ENCODE measurements at regions not wholly inside any gene's neighbourhood (a gene's known extent, or its start where the extent isn't known, plus 50 kb on each side); places are given as distances from the start of the nearest gene placed in this dataset.
A peak's percentile ranks its signal among the peaks of the same experiment; 100 is the strongest.

DNA sequence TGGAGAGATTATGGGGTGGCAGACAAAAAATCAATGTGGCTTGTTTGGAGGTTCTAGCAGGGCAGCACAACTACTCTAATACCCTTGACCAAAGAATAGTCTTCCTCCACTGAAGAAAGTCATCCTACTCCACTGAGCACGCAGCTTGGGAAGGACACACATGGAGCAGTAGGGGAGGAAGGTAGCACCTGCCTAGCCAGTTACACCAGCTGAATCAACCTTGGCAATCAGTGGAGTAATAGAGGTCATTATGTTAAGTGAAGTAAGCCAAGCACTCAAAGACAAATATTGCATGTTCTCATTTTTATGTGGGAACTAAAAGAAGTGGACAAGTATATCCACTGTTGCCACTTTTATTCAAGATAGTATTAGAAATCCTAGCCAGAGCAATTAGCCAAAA is 555.8 kb upstream of the ALCAM start:
- no peak overlapping the region for H4K8ac ChIP-seq (ENCODE audit: low read depth, low read length)
- no peaks in the 10 kb centered on the region for H3K79me1 ChIP-seq (ENCODE audit: low read depth, low read length)
- no peak overlapping the region for H3K9ac ChIP-seq (ENCODE audit: low read depth, low read length, poor library complexity)
- no peaks in the 10 kb centered on the region for H3K27me3 ChIP-seq (ENCODE audit: control insufficient read depth in 3 of 3, insufficient read depth in 3 of 3, low read depth in 1 of 3, low read length in 3 of 3)
- no peak overlapping the region for H3K4ac ChIP-seq (ENCODE audit: low read length)
- no peak overlapping the region for H3K23ac ChIP-seq (ENCODE audit: low read depth, low read length, poor library complexity)
- H3K4me1 ChIP-seq (ENCODE audit: control insufficient read depth in 2 of 2, insufficient read depth in 1 of 2, low read depth in 1 of 2, low read length in 2 of 2), result peaks cover 0 to 4% of the 10 kb centered on the region in 2 donors
- H3K9me3 ChIP-seq (replicated peaks in 1 of 2; ENCODE audit: control insufficient read depth in 2 of 2, insufficient read depth in 1 of 2, low read depth in 1 of 2, low read length in 2 of 2), result no peaks in the 10 kb centered on the region
- no peak overlapping the region for H3K4me2 ChIP-seq (ENCODE audit: insufficient read depth, low read length, poor library complexity, severe bottlenecking)
- H2BK12ac ChIP-seq (ENCODE audit: low read length), result no peak overlapping the region
- no peak overlapping the region for H2AK5ac ChIP-seq (ENCODE audit: low read depth, low read length)
- DNase-seq (ENCODE audit: low spot score), result no peak
- no peaks in the 10 kb centered on the region for H3K36me3 ChIP-seq (replicated peaks in 1 of 2; ENCODE audit: control insufficient read depth in 2 of 2, insufficient read depth in 2 of 2, low read length in 2 of 2)
- no peak overlapping the region for H2BK15ac ChIP-seq (ENCODE audit: low read length)
- H3K18ac ChIP-seq (ENCODE audit: low read length), result no peak overlapping the region
- H2AFZ ChIP-seq (ENCODE audit: low read length), result no peak overlapping the region
- no peak overlapping the region for H4K91ac ChIP-seq (ENCODE audit: low read depth, low read length, poor library complexity)
- no peak overlapping the region for H3K27ac ChIP-seq (replicated peaks; ENCODE audit: low read length)
- no peak overlapping the region for H3K14ac ChIP-seq (ENCODE audit: low read length)
- no CpG with 5 or more reads among the region's 1 CpG for WGBS, 2 donors (ENCODE audit: extremely low coverage in 2 of 2, insufficient read length in 2 of 2, insufficient replicate concordance in 1 of 2)
- no peak overlapping the region for H2BK5ac ChIP-seq (ENCODE audit: low read length)
- H2BK120ac ChIP-seq (ENCODE audit: low read depth, low read length), result no peak overlapping the region
- H3K4me3 ChIP-seq (ENCODE audit: low read length in 2 of 2), result no peak overlapping the region

- Histone ChIP-seq H3K27me3 (ENCODE audit: control insufficient read depth in 3 of 3, insufficient read depth in 3 of 3, low read depth in 1 of 3, low read length in 3 of 3) (no peaks in the 10 kb centered on the region), H3K4me1 (ENCODE audit: control insufficient read depth in 2 of 2, insufficient read depth in 1 of 2, low read depth in 1 of 2, low read length in 2 of 2) (peaks cover 0 to 12% of the 10 kb centered on the region in 2 donors), H4K91ac (ENCODE audit: low read depth, low read length, poor library complexity) (no peak overlapping the region), H2AFZ (ENCODE audit: low read length) (peak overlapping the region; percentile 41), H2AK5ac (ENCODE audit: low read depth, low read length) (no peak overlapping the region), H3K14ac (ENCODE audit: low read length) (no peak overlapping the region), H2BK120ac (ENCODE audit: low read depth, low read length) (no peak overlapping the region), H3K4ac (ENCODE audit: low read length) (no peak overlapping the region), H3K18ac (ENCODE audit: low read length) (no peak overlapping the region), H3K9ac (ENCODE audit: low read depth, low read length, poor library complexity) (no peak overlapping the region), H3K79me1 (ENCODE audit: low read depth, low read length) (no peaks in the 10 kb centered on the region), H2BK12ac (ENCODE audit: low read length) (no peak overlapping the region), H3K36me3 (replicated peaks in 1 of 2; ENCODE audit: control insufficient read depth in 2 of 2, insufficient read depth in 2 of 2, low read length in 2 of 2) (no peaks in the 10 kb centered on the region), H2BK5ac (ENCODE audit: low read length) (no peak overlapping the region), H3K4me2 (ENCODE audit: insufficient read depth, low read length, poor library complexity, severe bottlenecking) (no peak overlapping the region), H3K23ac (ENCODE audit: low read depth, low read length, poor library complexity) (no peak overlapping the region), H4K8ac (ENCODE audit: low read depth, low read length) (no peak overlapping the region), H3K4me3 (ENCODE audit: low read length in 2 of 2) (no peak overlapping the region), H2BK15ac (ENCODE audit: low read length) (no peak overlapping the region), H3K9me3 (replicated peaks in 1 of 2; ENCODE audit: control insufficient read depth in 2 of 2, insufficient read depth in 1 of 2, low read depth in 1 of 2, low read length in 2 of 2) (peaks cover 0 to 7% of the 10 kb centered on the region in 2 donors), H3K27ac (replicated peaks; ENCODE audit: low read length) (no peak overlapping the region)
- WGBS, 2 donors (ENCODE audit: extremely low coverage in 2 of 2, insufficient read length in 2 of 2, insufficient replicate concordance in 1 of 2), result no CpG with 5 or more reads among the region's 2 CpGs
- no peak for DNase-seq (ENCODE audit: low spot score)
These were observed 550.7 kb upstream of the ALCAM start for GRCh38 chr3:104816008-104816407.

GRCh38 chr3:104816716-104817115 is 550.0 kb upstream of the ALCAM start:
- no peak overlapping the region for H3K4me3 ChIP-seq (ENCODE audit: low read length in 2 of 2)
- WGBS, 2 donors (ENCODE audit: extremely low coverage in 2 of 2, insufficient read length in 2 of 2, insufficient replicate concordance in 1 of 2), result no CpG with 5 or more reads among the region's 1 CpG

GRCh38 chr3:104819333-104819732 is 547.4 kb upstream of the ALCAM start:
- Histone ChIP-seq H2BK5ac (ENCODE audit: low read length) (no peak overlapping the region), H2BK120ac (ENCODE audit: low read depth, low read length) (no peak overlapping the region), H4K8ac (ENCODE audit: low read depth, low read length) (no peak overlapping the region), H3K79me1 (ENCODE audit: low read depth, low read length) (no peaks in the 10 kb centered on the region), H3K9ac (ENCODE audit: low read depth, low read length, poor library complexity) (no peak overlapping the region), H3K4ac (ENCODE audit: low read length) (no peak overlapping the region), H2BK12ac (ENCODE audit: low read length) (no peak overlapping the region), H3K9me3 (replicated peaks in 1 of 2; ENCODE audit: control insufficient read depth in 2 of 2, insufficient read depth in 1 of 2, low read depth in 1 of 2, low read length in 2 of 2) (peaks cover 4 to 29% of the 10 kb centered on the region in 2 donors), H3K14ac (ENCODE audit: low read length) (no peak overlapping the region), H4K91ac (ENCODE audit: low read depth, low read length, poor library complexity) (no peak overlapping the region), H2BK15ac (ENCODE audit: low read length) (no peak overlapping the region), H3K27ac (replicated peaks; ENCODE audit: low read length) (no peak overlapping the region), H2AK5ac (ENCODE audit: low read depth, low read length) (no peak overlapping the region), H3K36me3 (replicated peaks in 1 of 2; ENCODE audit: control insufficient read depth in 2 of 2, insufficient read depth in 2 of 2, low read length in 2 of 2) (no peaks in the 10 kb centered on the region), H3K4me1 (ENCODE audit: control insufficient read depth in 2 of 2, insufficient read depth in 1 of 2, low read depth in 1 of 2, low read length in 2 of 2) (peaks cover under 1 to 12% of the 10 kb centered on the region in 2 donors), H3K18ac (ENCODE audit: low read length) (no peak overlapping the region), H3K4me3 (ENCODE audit: low read length in 2 of 2) (no peak overlapping the region), H2AFZ (ENCODE audit: low read length) (no peak overlapping the region), H3K4me2 (ENCODE audit: insufficient read depth, low read length, poor library complexity, severe bottlenecking) (no peak overlapping the region), H3K23ac (ENCODE audit: low read depth, low read length, poor library complexity) (no peak overlapping the region), H3K27me3 (ENCODE audit: control insufficient read depth in 3 of 3, insufficient read depth in 3 of 3, low read depth in 1 of 3, low read length in 3 of 3) (no peaks in the 10 kb centered on the region)
- no peak for DNase-seq (ENCODE audit: low spot score)
- WGBS, 2 donors (ENCODE audit: extremely low coverage in 2 of 2, insufficient read length in 2 of 2, insufficient replicate concordance in 1 of 2), result no CpG with 5 or more reads among the region's 2 CpGs

More at GRCh38 chr3:104816716-104817115, 550.0 kb upstream of the ALCAM start:
- H3K4me2 ChIP-seq (ENCODE audit: insufficient read depth, low read length, poor library complexity, severe bottlenecking), result no peak overlapping the region
- no peak overlapping the region for H3K27ac ChIP-seq (replicated peaks; ENCODE audit: low read length)
- no peak overlapping the region for H3K18ac ChIP-seq (ENCODE audit: low read length)
- no peak overlapping the region for H3K9ac ChIP-seq (ENCODE audit: low read depth, low read length, poor library complexity)
- H3K23ac ChIP-seq (ENCODE audit: low read depth, low read length, poor library complexity), result no peak overlapping the region
- H2BK120ac ChIP-seq (ENCODE audit: low read depth, low read length), result no peak overlapping the region
- no peak overlapping the region for H2BK5ac ChIP-seq (ENCODE audit: low read length)
- no peaks in the 10 kb centered on the region for H3K36me3 ChIP-seq (replicated peaks in 1 of 2; ENCODE audit: control insufficient read depth in 2 of 2, insufficient read depth in 2 of 2, low read length in 2 of 2)
- DNase-seq (ENCODE audit: low spot score), result no peak
- no peak overlapping the region for H3K4ac ChIP-seq (ENCODE audit: low read length)
- peaks cover 4 to 13% of the 10 kb centered on the region in 2 donors for H3K9me3 ChIP-seq (replicated peaks in 1 of 2; ENCODE audit: control insufficient read depth in 2 of 2, insufficient read depth in 1 of 2, low read depth in 1 of 2, low read length in 2 of 2)
- no peaks in the 10 kb centered on the region for H3K79me1 ChIP-seq (ENCODE audit: low read depth, low read length)
- H3K27me3 ChIP-seq (ENCODE audit: control insufficient read depth in 3 of 3, insufficient read depth in 3 of 3, low read depth in 1 of 3, low read length in 3 of 3), result no peaks in the 10 kb centered on the region
- no peak overlapping the region for H2BK15ac ChIP-seq (ENCODE audit: low read length)
- no peak overlapping the region for H4K8ac ChIP-seq (ENCODE audit: low read depth, low read length)
- no peak overlapping the region for H2BK12ac ChIP-seq (ENCODE audit: low read length)
- H3K14ac ChIP-seq (ENCODE audit: low read length), result no peak overlapping the region
- no peak overlapping the region for H2AK5ac ChIP-seq (ENCODE audit: low read depth, low read length)
- H3K4me1 ChIP-seq (ENCODE audit: control insufficient read depth in 2 of 2, insufficient read depth in 1 of 2, low read depth in 1 of 2, low read length in 2 of 2), result peaks cover 0 to 12% of the 10 kb centered on the region in 2 donors
- H2AFZ ChIP-seq (ENCODE audit: low read length), result no peak overlapping the region
- H4K91ac ChIP-seq (ENCODE audit: low read depth, low read length, poor library complexity), result no peak overlapping the region
